HCT116 (cell line): ENCODE measurements at regions not wholly inside any gene's neighbourhood (a gene's known extent, or its start where the extent isn't known, plus 50 kb on each side); places are given as distances from the start of the nearest gene placed in this dataset.

Experiments
- ATF3 ChIP-seq: IDR thresholded peaks from 2 replicates; pipeline ENCODE4 v1.6.1; 2012
- CTCF ChIP-seq, 3 experiments: fragments of 200-600 bp in 1 of 3; sonication (generic) in 1 of 3; IDR thresholded peaks in 2 of 3; conservative IDR thresholded peaks in 1 of 3; 2 replicates each; pipeline ENCODE4 v1.5.1; 2012 to 2017; ENCODE audit warnings: low read depth in 2 of 3, low read length in 2 of 3, antibody characterized with exemption in 1 of 3, borderline replicate concordance in 1 of 3, control low read depth in 1 of 3, mild to moderate bottlenecking in 1 of 3, mixed read lengths in 1 of 3, mixed run types in 1 of 3, moderate library complexity in 1 of 3; ENCODE audit not compliant: insufficient read depth in 1 of 3
- MAX ChIP-seq: IDR thresholded peaks from 2 replicates; pipeline ENCODE4 v1.6.1; 2012
- POLR2A ChIP-seq: IDR thresholded peaks from 2 replicates; pipeline ENCODE4 v1.7.0; 2011; ENCODE audit warnings: borderline replicate concordance; ENCODE audit not compliant: insufficient read depth, insufficient read length; ENCODE audit errors: extremely low read depth
- ZFX ChIP-seq: fragments of 450-650 bp; IDR thresholded peaks from 2 replicates; pipeline ENCODE4 v1.6.1; 2017

GRCh38 chr12:76244300-76244699, 103.9 kb downstream of the BBS10 start:
- TF ChIP-seq ZFX = no peak
- no peak for TF ChIP-seq CTCF (IDR thresholded peaks at IDR 0.05 in 2 of 3, conservative IDR thresholded peaks at IDR 0.05 in 1 of 3; ENCODE audit: borderline replicate concordance in 1 of 3, insufficient read depth in 1 of 3, low read depth in 2 of 3, low read length in 2 of 3)
- no peak for TF ChIP-seq MAX
- no peak for TF ChIP-seq ATF3
- TF ChIP-seq POLR2A = no peak
